K562 (cell line): ENCODE measurements at regions not wholly inside any gene's neighbourhood (a gene's known extent, or its start where the extent isn't known, plus 50 kb on each side); places are given as distances from the start of the nearest gene placed in this dataset.

Experiments used
- ATAC-seq: fragments of 200-7000 bp; cut with Tn5 transposase; 3 replicates; pipeline ENCODE4 v1.9.1; 2020; ENCODE audit warnings: moderate library complexity
- BruUV-seq: library from RNA; stranded (reverse); fragments of 400-500 nt; replicated peaks from 2 replicates; lab custom pipeline; 2021; lab: Mats Ljungman, UMichigan
- CTCF ChIA-PET: fragments of 300-600 bp; formaldehyde crosslinking; extraction: SDS; loops from one replicate; lab custom pipeline; 2021; ENCODE audit warnings: low intra/inter-chr PET ratio; lab: Yijun Ruan, JAX
- POLR2A ChIA-PET: fragments of 300-600, 350-650 bp; sonication (Branson Sonifier 250); formaldehyde crosslinking; extraction: SDS; loops from one replicate; lab custom pipeline; 2021; ENCODE audit warnings: antibody characterized with exemption, inconsistent platforms; lab: Yijun Ruan, JAX
- DNase-seq, 4 experiments: peaks; one replicate each; pipeline versions ENCODE4 v3.0.0 to v3.0.0-alpha.2; 2011 to 2018; ENCODE audit warnings: low spot score in 3 of 4, mixed read lengths in 3 of 4; ENCODE audit errors: extremely low read depth in 1 of 4
- FAIRE-seq: peaks from 2 replicates; lab custom pipeline; 2011; peaks lifted over from hg19 to GRCh38; lab: Jason Lieb, UNC
- H2AFZ ChIP-seq: 2 replicates; pipeline ENCODE4 v1.6.0; 2011; ENCODE audit warnings: low read depth, low read length, control low read depth, inconsistent platforms
- H3K27ac ChIP-seq: fragments of 200-600 bp; 3 replicates; pipeline ENCODE4 v1.8.0; 2011; ENCODE audit warnings: low read depth, mild to moderate bottlenecking, control low read depth, inconsistent platforms, low read length, moderate library complexity, mixed read lengths; ENCODE audit errors: extremely low read depth
- H3K27me3 ChIP-seq, 2 experiments: fragments of 300-600 bp in 1 of 2; 2 replicates in 1 of 2; 3 replicates in 1 of 2; pipeline versions ENCODE4 v1.6.0 to v1.8.0; 2011; ENCODE audit warnings: inconsistent platforms in 2 of 2, low read length in 2 of 2, mild to moderate bottlenecking in 1 of 2, mixed read lengths in 1 of 2, moderate library complexity in 1 of 2; ENCODE audit not compliant: control insufficient read depth in 2 of 2, insufficient read depth in 2 of 2
- H3K36me3 ChIP-seq: fragments of 300-600 bp; 3 replicates; pipeline ENCODE4 v1.8.0; 2011; ENCODE audit warnings: mild to moderate bottlenecking, low read length, inconsistent platforms; ENCODE audit not compliant: control insufficient read depth, insufficient read depth
- H3K4me1 ChIP-seq, 2 experiments: fragments of 200-600 bp in 1 of 2; replicated peaks in 1 of 2; 2 replicates in 1 of 2; 3 replicates in 1 of 2; pipeline versions ENCODE4 v1.5.1 to v1.8.0; 2011; ENCODE audit warnings: inconsistent platforms in 2 of 2, low read length in 2 of 2, mild to moderate bottlenecking in 1 of 2, mixed read lengths in 1 of 2, moderate library complexity in 1 of 2; ENCODE audit not compliant: control insufficient read depth in 2 of 2, insufficient read depth in 2 of 2
- H3K4me2 ChIP-seq: 2 replicates; pipeline ENCODE4 v1.6.1; 2011; ENCODE audit warnings: low read length, control low read depth, inconsistent platforms, mixed read lengths; ENCODE audit not compliant: insufficient read depth
- H3K4me3 ChIP-seq: fragments of 200-600 bp; sonication (generic), shearing (Covaris generic); 2 replicates; pipeline ENCODE4 v1.5.1; 2016; ENCODE audit warnings: control low read depth, inconsistent platforms
- H3K79me2 ChIP-seq: fragments of 200-600 bp; 3 replicates; pipeline ENCODE4 v1.8.0; 2011; ENCODE audit warnings: low read length, inconsistent platforms; ENCODE audit not compliant: control insufficient read depth, insufficient read depth
- H3K9ac ChIP-seq, 2 experiments: 2 replicates each; pipeline versions ENCODE4 v1.6.0 to v1.6.1; 2011; ENCODE audit warnings: low read depth in 2 of 2, low read length in 2 of 2, control low read depth in 1 of 2, inconsistent platforms in 1 of 2, mild to moderate bottlenecking in 1 of 2, mixed read lengths in 1 of 2; ENCODE audit not compliant: insufficient read depth in 1 of 2
- H3K9me1 ChIP-seq: one replicate; pipeline ENCODE4 v1.6.0; 2011; ENCODE audit warnings: inconsistent platforms, mild to moderate bottlenecking, low read length, moderate library complexity; ENCODE audit not compliant: control insufficient read depth, insufficient read depth
- H3K9me3 ChIP-seq: replicated peaks from 2 replicates; pipeline ENCODE4 v1.5.1; 2011; ENCODE audit warnings: low read depth, low read length, inconsistent platforms; ENCODE audit not compliant: control insufficient read depth, insufficient read depth
- H4K20me1 ChIP-seq: replicated peaks from 2 replicates; pipeline ENCODE4 v1.6.1; 2011; ENCODE audit warnings: low read length, inconsistent platforms, mixed read lengths; ENCODE audit not compliant: control insufficient read depth, insufficient read depth
- CBX3 ChIP-seq, 2 experiments: IDR thresholded peaks; 1 replicate in 1 of 2; 2 replicates in 1 of 2; pipeline ENCODE4 v1.6.1; 2012; ENCODE audit warnings: inconsistent platforms in 2 of 2, low read length in 2 of 2, borderline replicate concordance in 1 of 2, control low read depth in 1 of 2
- FUS ChIP-seq: fragments of 200-400 bp; formaldehyde crosslinking; optimal IDR thresholded peaks from 2 replicates; pipeline ENCODE3; 2017; ENCODE audit warnings: low read depth, low read length
- GTF2A2 ChIP-seq: IDR thresholded peaks from 2 replicates; pipeline ENCODE4 v1.6.1; 2016; ENCODE audit warnings: mild to moderate bottlenecking, missing genetic modification characterization, missing compliant biosample characterization
- KAT2B ChIP-seq: IDR thresholded peaks from one replicate; pipeline ENCODE4 v1.6.1; 2012; ENCODE audit warnings: low read depth, mild to moderate bottlenecking, control low read depth, inconsistent platforms, low read length, moderate library complexity
- NFRKB ChIP-seq: fragments of 450-650 bp; IDR thresholded peaks from 2 replicates; pipeline ENCODE4 v1.6.1; 2016; ENCODE audit warnings: low read depth
- NR2C2 ChIP-seq, 2 experiments: fragments of 200-800 bp in 1 of 2; sonication (Bioruptor generic) in 1 of 2; sonication (generic) in 1 of 2; formaldehyde crosslinking in 1 of 2; IDR thresholded peaks; 2 replicates each; pipeline versions ENCODE4 v1.6.1 to v1.8.0; 2016 to 2022; ENCODE audit warnings: mild to moderate bottlenecking in 1 of 2, missing compliant biosample characterization in 1 of 2, missing genetic modification characterization in 1 of 2, missing genetic modification reagents in 1 of 2
- NR4A1 ChIP-seq, 2 experiments: fragments of 250-450 bp in 1 of 2; fragments of 450-650 bp in 1 of 2; sonication (Bioruptor Pico) in 1 of 2; IDR thresholded peaks; 2 replicates each; pipeline versions ENCODE4 v1.4.0 to v1.6.1; 2016 to 2020; ENCODE audit warnings: mild to moderate bottlenecking in 2 of 2, missing compliant biosample characterization in 1 of 2, missing genetic modification characterization in 1 of 2, moderate library complexity in 1 of 2
- REST ChIP-seq, 2 experiments: fragments of 450-650 bp; formaldehyde crosslinking in 1 of 2; IDR thresholded peaks; 2 replicates each; pipeline versions ENCODE4 v1.4.0 to v1.6.1; 2014 to 2020; ENCODE audit warnings: mild to moderate bottlenecking in 2 of 2, borderline replicate concordance in 1 of 2, low read depth in 1 of 2
- TAL1 ChIP-seq: fragments of 450-650 bp; IDR thresholded peaks from 2 replicates; pipeline ENCODE4 v1.6.1; 2016; ENCODE audit warnings: mild to moderate bottlenecking
- TCF7 ChIP-seq: sonication (generic); IDR thresholded peaks from 2 replicates; pipeline ENCODE4 v1.6.1; 2016; ENCODE audit warnings: antibody characterized with exemption, borderline replicate concordance
- XRCC5 ChIP-seq: fragments of 200-400 bp; formaldehyde crosslinking; IDR thresholded peaks from 2 replicates; pipeline ENCODE4 v1.6.1; 2017; ENCODE audit warnings: low read depth, mild to moderate bottlenecking, low read length
- ZBTB2 ChIP-seq: fragments of 450-650 bp; IDR thresholded peaks from 2 replicates; pipeline ENCODE4 v1.6.1; 2016; ENCODE audit warnings: antibody characterized with exemption
- ZNF134 ChIP-seq: fragments of 250-450 bp; sonication (Bioruptor Pico); conservative IDR thresholded peaks from 2 replicates; pipeline ENCODE4 v1.4.0; 2020
- WGBS: fragments of 100-300 bp; shearing (Covaris generic); methylation state at CpG from one replicate; pipeline ENCODE4 v1.1.6; 2016; ENCODE audit warnings: low coverage, mixed read lengths; ENCODE audit not compliant: insufficient coverage; ENCODE audit errors: missing lambda C conversion rate; 5-methylcytosine and 5-hydroxymethylcytosine counted together
- in situ Hi-C: fragments of 300-500 bp; cut with MboI; formaldehyde crosslinking; loops from 4 replicates; pipeline ENCODE4 v1.15.0; 2018; ENCODE audit warnings: inconsistent platforms, mixed read lengths
- intact Hi-C: fragments of 100-400 bp; cut with micrococcal nuclease; formaldehyde crosslinking; loops from 2 replicates; pipeline ENCODE4 v1.14.2; 2022

- no peak for FAIRE-seq
- H3K4me2 ChIP-seq: no peak overlapping the region
- no peak overlapping the region for H3K4me3 ChIP-seq
- H2AFZ ChIP-seq: no peak overlapping the region
- in situ Hi-C loops: no loop called here
- H3K27me3 ChIP-seq: no peaks in the 10 kb centered on the region
- no TSS peak for BruUV-seq
- no peaks in the 10 kb centered on the region for H3K9me3 ChIP-seq
- TF ChIP-seq FUS (no peak), TAL1 (no peak), ZNF134 (CRISPR knock-in tag) (no peak), REST (IDR thresholded peaks at IDR 0.05; ENCODE audit: borderline replicate concordance) (no peak), REST (CRISPR knock-in tag; IDR thresholded peaks at IDR 0.05; ENCODE audit: low read depth) (no peak), NR2C2 (CRISPR knock-in tag; IDR thresholded peaks at IDR 0.05) (no peak), NR2C2 (tag; IDR thresholded peaks at IDR 0.05) (no peak), NR4A1 (CRISPR knock-in tag; IDR thresholded peaks at IDR 0.05) (no peak), NR4A1 (tag; IDR thresholded peaks at IDR 0.05) (no peak), CBX3 (IDR thresholded peaks at IDR 0.05; ENCODE audit: borderline replicate concordance in 1 of 2, low read length in 2 of 2) (no peak), GTF2A2 (tag) (no peak), XRCC5 (no peak), TCF7 (no peak), KAT2B (no peak), NFRKB (no peak), ZBTB2 (no peak)
- intact Hi-C loops: no loop called here
- CTCF ChIA-PET: no interaction called here
- ATAC-seq: no peak
- no peaks in the 10 kb centered on the region for H3K79me2 ChIP-seq
- no peaks in the 10 kb centered on the region for H3K36me3 ChIP-seq
- H3K9ac ChIP-seq: no peak overlapping the region
- no peaks in the 10 kb centered on the region for H4K20me1 ChIP-seq
- no peak overlapping the region for H3K27ac ChIP-seq
- DNase-seq: no peak
- H3K4me1 ChIP-seq: no peaks in the 10 kb centered on the region
- H3K9me1 ChIP-seq: no peaks in the 10 kb centered on the region
- POLR2A ChIA-PET: no interaction called here
- 0% methylated on average over 3 of the region's 3 CpGs for WGBS
These were observed 828.7 kb downstream of the BCL11A start for GRCh38 chr2:59724746-59725145.
